ENCODE measurements at regions not wholly inside any gene's neighbourhood (a gene's known extent, or its start where the extent isn't known, plus 50 kb on each side); places are given as distances from the start of the nearest gene placed in this dataset.
"Not testable (repeated sequence)": the region's sequence is repeated elsewhere in the genome, so short reads cannot be mapped to it uniquely, and the experiment has no call there.

- no peak for DNase-seq (ENCODE audit: low read depth)
These were observed 892.8 kb upstream of the DIAPH2 start for GRCh38 chrX:95791876-95792275.

- no peak for DNase-seq (ENCODE audit: low read depth)
These were observed 887.3 kb upstream of the DIAPH2 start for GRCh38 chrX:95797344-95797743.

GRCh38 chrX:95823796-95824195 is 860.8 kb upstream of the DIAPH2 start:
- no peak for DNase-seq (ENCODE audit: low read depth)

- no peak for DNase-seq (ENCODE audit: low read depth)
These were observed 849.4 kb upstream of the DIAPH2 start for GRCh38 chrX:95835223-95835622.

GRCh38 chrX:95836517-95836916 is 848.1 kb upstream of the DIAPH2 start:
- no peak for DNase-seq (ENCODE audit: low read depth)

GRCh38 chrX:95841863-95842262 is 842.8 kb upstream of the DIAPH2 start:
- no peak for DNase-seq (ENCODE audit: low read depth)

- DNase-seq (ENCODE audit: low read depth) = no peak
These were observed 824.5 kb upstream of the DIAPH2 start for GRCh38 chrX:95860127-95860526.

- DNase-seq (ENCODE audit: low read depth) = no peak
These were observed 809.0 kb upstream of the DIAPH2 start for GRCh38 chrX:95875661-95876060.

- DNase-seq (ENCODE audit: low read depth) = no peak
These were observed 805.8 kb upstream of the DIAPH2 start for GRCh38 chrX:95878874-95879273.

- DNase-seq (ENCODE audit: low read depth) = no peak
These were observed 800.5 kb upstream of the DIAPH2 start for GRCh38 chrX:95884186-95884585.

- peak; percentile 4 for DNase-seq (ENCODE audit: low read depth)
These were observed 799.6 kb upstream of the DIAPH2 start for GRCh38 chrX:95885074-95885473.

- DNase-seq (ENCODE audit: low read depth) = no peak
These were observed 795.4 kb upstream of the DIAPH2 start for GRCh38 chrX:95889279-95889678.

GRCh38 chrX:95893636-95894035 is 791.0 kb upstream of the DIAPH2 start:
- DNase-seq (ENCODE audit: low read depth) = peak; percentile 1

- DNase-seq (ENCODE audit: low read depth) = no peak
These were observed 781.2 kb upstream of the DIAPH2 start for GRCh38 chrX:95903490-95903889.

GRCh38 chrX:95903975-95904374 is 780.7 kb upstream of the DIAPH2 start:
- DNase-seq (ENCODE audit: low read depth) = no peak

GRCh38 chrX:95907081-95907480 is 777.6 kb upstream of the DIAPH2 start:
- DNase-seq (ENCODE audit: low read depth) = no peak

GRCh38 chrX:95911062-95911461 is 773.6 kb upstream of the DIAPH2 start:
- no peak for DNase-seq (ENCODE audit: low read depth)

- DNase-seq (ENCODE audit: low read depth) = no peak
These were observed 765.0 kb upstream of the DIAPH2 start for GRCh38 chrX:95919605-95920004.

GRCh38 chrX:95945528-95945927 is 739.1 kb upstream of the DIAPH2 start:
- no peak for DNase-seq (ENCODE audit: low read depth)

GRCh38 chrX:95949588-95949987 is 735.1 kb upstream of the DIAPH2 start:
- no peak for DNase-seq (ENCODE audit: low read depth)

GRCh38 chrX:95950679-95951078 is 734.0 kb upstream of the DIAPH2 start:
- DNase-seq (ENCODE audit: low read depth) = no peak

GRCh38 chrX:95953564-95953963 is 731.1 kb upstream of the DIAPH2 start:
- DNase-seq (ENCODE audit: low read depth) = no peak

- no peak for DNase-seq (ENCODE audit: low read depth)
These were observed 727.9 kb upstream of the DIAPH2 start for GRCh38 chrX:95956745-95957144.

GRCh38 chrX:95973456-95974095 is 711.1 kb upstream of the DIAPH2 start:
- DNase-seq (ENCODE audit: low read depth) = not testable (repeated sequence)

- DNase-seq (ENCODE audit: low read depth) = no peak
These were observed 710.6 kb upstream of the DIAPH2 start for GRCh38 chrX:95974096-95974470.
